Endothelial cell of umbilical vein (primary cell): ENCODE measurements at regions not wholly inside any gene's neighbourhood (a gene's known extent, or its start where the extent isn't known, plus 50 kb on each side); places are given as distances from the start of the nearest gene placed in this dataset.

ENCODE experiments used
- BruUV-seq: library from RNA; stranded (reverse); fragments of 400-500 nt; replicated peaks from 2 replicates; lab custom pipeline; 2021; lab: Mats Ljungman, UMichigan
- CTCF ChIA-PET: fragments of 300-600, 350-600 bp; sonication (Branson Sonifier 250); formaldehyde crosslinking; loops from one replicate; lab custom pipeline; 2021; ENCODE audit warnings: antibody characterized with exemption, inconsistent platforms; lab: Charles Lee
- POLR2A ChIA-PET: fragments of 300-600, 350-600 bp; sonication (Branson Sonifier 250); formaldehyde crosslinking; loops from one replicate; lab custom pipeline; 2021; ENCODE audit warnings: antibody characterized with exemption, inconsistent platforms; lab: Charles Lee
- DNase-seq: peaks from one replicate; pipeline ENCODE4 v3.0.0-alpha.2; 2011; ENCODE audit warnings: low read depth, low spot score
- FAIRE-seq: peaks from 2 replicates; lab custom pipeline; 2011; peaks lifted over from hg19 to GRCh38; lab: Jason Lieb, UNC
- H2AFZ ChIP-seq: 2 replicates; pipeline ENCODE4 v1.6.0; 2012; ENCODE audit warnings: low read depth, low read length, control low read depth, inconsistent platforms
- H3K27ac ChIP-seq: 2 replicates; pipeline ENCODE4 v1.5.1; 2011; ENCODE audit warnings: low read depth, mild to moderate bottlenecking, control low read depth, low read length, moderate library complexity; ENCODE audit not compliant: insufficient read depth
- H3K27me3 ChIP-seq, 2 experiments: 2 replicates each; pipeline versions ENCODE4 v1.6.0 to v1.6.1; 2011; ENCODE audit warnings: low read length in 2 of 2, mixed read lengths in 1 of 2; ENCODE audit not compliant: control insufficient read depth in 2 of 2, insufficient read depth in 2 of 2
- H3K36me3 ChIP-seq, 2 experiments: 2 replicates in 1 of 2; 3 replicates in 1 of 2; pipeline ENCODE4 v1.5.1; 2011; ENCODE audit warnings: low read length in 2 of 2, mild to moderate bottlenecking in 1 of 2, moderate library complexity in 1 of 2; ENCODE audit not compliant: control insufficient read depth in 2 of 2, insufficient read depth in 2 of 2; ENCODE audit errors: extremely low read depth in 1 of 2
- H3K4me1 ChIP-seq: 3 replicates; pipeline ENCODE4 v1.5.1; 2011; ENCODE audit warnings: mild to moderate bottlenecking, low read length; ENCODE audit not compliant: control insufficient read depth, insufficient read depth; ENCODE audit errors: extremely low read depth
- H3K4me2 ChIP-seq: 2 replicates; pipeline ENCODE4 v1.6.1; 2011; ENCODE audit warnings: low read length, control low read depth, mixed read lengths; ENCODE audit not compliant: insufficient read depth
- H3K4me3 ChIP-seq, 3 experiments: fragments of 200-600 bp in 1 of 3; sonication (generic), shearing (Covaris generic) in 1 of 3; replicated peaks in 1 of 3; 2 replicates each; pipeline ENCODE4 v1.5.1; 2011 to 2016; ENCODE audit warnings: control low read depth in 3 of 3, low read length in 3 of 3, mild to moderate bottlenecking in 2 of 3, inconsistent platforms in 1 of 3, low read depth in 1 of 3, moderate library complexity in 1 of 3; ENCODE audit not compliant: insufficient read depth in 1 of 3
- H3K79me2 ChIP-seq: 2 replicates; pipeline ENCODE4 v1.6.0; 2012; ENCODE audit warnings: low read length, inconsistent platforms; ENCODE audit not compliant: control insufficient read depth, insufficient read depth
- H3K9ac ChIP-seq: replicated peaks from 2 replicates; pipeline ENCODE3; 2011; ENCODE audit warnings: low read length, control low read depth; ENCODE audit not compliant: insufficient read depth; ENCODE audit errors: extremely low read depth
- H3K9me1 ChIP-seq: replicated peaks from 3 replicates; pipeline ENCODE4 v1.6.0; 2011; ENCODE audit warnings: mild to moderate bottlenecking, low read length; ENCODE audit not compliant: control insufficient read depth, insufficient read depth; ENCODE audit errors: extremely low read depth
- H3K9me3 ChIP-seq: replicated peaks from 2 replicates; pipeline ENCODE4 v1.5.1; 2012; ENCODE audit warnings: low read length, inconsistent platforms; ENCODE audit not compliant: control insufficient read depth, insufficient read depth
- H4K20me1 ChIP-seq: replicated peaks from 2 replicates; pipeline ENCODE3; 2011; ENCODE audit warnings: mild to moderate bottlenecking, low read length; ENCODE audit not compliant: control insufficient read depth, insufficient read depth; ENCODE audit errors: extremely low read depth
- CTCF ChIP-seq, 2 donors: IDR thresholded peaks; 1 replicate in 1 of 2; 2 replicates in 1 of 2; pipeline ENCODE4 v1.5.1; 2011; ENCODE audit warnings: low read length in 2 of 2, mild to moderate bottlenecking in 2 of 2, moderate library complexity in 2 of 2, control low read depth in 1 of 2, inconsistent platforms in 1 of 2, low read depth in 1 of 2; ENCODE audit not compliant: insufficient read depth in 1 of 2; ENCODE audit errors: extremely low read depth in 1 of 2
- EZH2 ChIP-seq: IDR thresholded peaks from 2 replicates; pipeline ENCODE4 v1.6.1; 2012; ENCODE audit warnings: borderline replicate concordance, low read depth, mild to moderate bottlenecking, moderate library complexity, low read length, inconsistent platforms; ENCODE audit not compliant: severe bottlenecking
- FOS ChIP-seq: IDR thresholded peaks from 2 replicates; pipeline ENCODE4 v1.6.1; 2011; ENCODE audit warnings: mild to moderate bottlenecking, low read length, moderate library complexity, borderline replicate concordance; ENCODE audit not compliant: insufficient read depth
- GATA2 ChIP-seq: IDR thresholded peaks from 2 replicates; pipeline ENCODE4 v1.7.0; 2011; ENCODE audit warnings: low read depth, mild to moderate bottlenecking, moderate library complexity, mixed read lengths, low read length; ENCODE audit not compliant: insufficient read length, insufficient read depth
- JUN ChIP-seq: IDR thresholded peaks from 2 replicates; pipeline ENCODE4 v1.6.1; 2011; ENCODE audit warnings: borderline replicate concordance, low read depth; ENCODE audit not compliant: insufficient read length, insufficient read depth
- MAX ChIP-seq: IDR thresholded peaks from 2 replicates; pipeline ENCODE4 v1.6.1; 2011; ENCODE audit not compliant: insufficient read depth, insufficient read length
- MYC ChIP-seq: IDR thresholded peaks from one replicate; pipeline ENCODE4 v1.6.1; 2011; ENCODE audit warnings: mild to moderate bottlenecking, low read depth, low read length
- POLR2A ChIP-seq: IDR thresholded peaks from 2 replicates; pipeline ENCODE4 v1.6.1; 2012; ENCODE audit warnings: low read depth, mild to moderate bottlenecking, control low read depth, low read length
- POLR2AphosphoS5 ChIP-seq: IDR thresholded peaks from 2 replicates; pipeline ENCODE4 v1.6.1; 2012; ENCODE audit warnings: low read depth, mild to moderate bottlenecking, control low read depth, low read length, moderate library complexity; ENCODE audit not compliant: insufficient read depth
- dilution Hi-C: fragments of 300-500 bp; cut with MboI; formaldehyde crosslinking; loops from one replicate; pipeline ENCODE4 v1.15.0; 2019; ENCODE audit warnings: low sequenced_read_pairs; ENCODE audit not compliant: extremely low pct_ligation_motif_present
- intact Hi-C: fragments of 100-400 bp; cut with micrococcal nuclease; formaldehyde crosslinking; loops from one replicate; pipeline ENCODE4 v1.10.0; 2022

DNA sequence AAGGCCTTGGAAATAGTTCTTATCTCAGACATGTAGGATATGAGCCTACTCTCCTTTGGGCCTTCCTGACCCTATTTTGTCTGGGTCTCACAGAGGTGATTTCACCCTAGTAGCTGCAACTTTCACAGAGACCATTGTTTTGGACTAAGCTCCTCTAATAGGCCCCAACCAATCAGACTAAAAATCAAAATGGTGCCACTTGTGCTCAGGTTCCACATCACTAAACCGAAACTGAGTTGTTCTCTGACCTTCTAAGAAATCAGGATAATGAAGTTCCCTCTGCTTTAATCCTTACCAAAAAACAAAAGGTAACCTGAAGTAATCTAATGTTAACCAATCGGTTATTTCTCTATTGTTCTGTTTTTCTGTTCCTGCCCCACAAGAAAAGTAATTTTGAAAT, 143.6 kb downstream of the CD24 start:
- TF ChIP-seq JUN (no peak), GATA2 (no peak), CTCF (IDR thresholded peaks at IDR 0.05; ENCODE audit: extremely low read depth in 1 of 2, insufficient read depth in 1 of 2, low read depth in 1 of 2, low read length in 2 of 2) (no peak), MYC (no peak), FOS (no peak), POLR2A (no peak), EZH2 (no peak), MAX (no peak), POLR2AphosphoS5 (no peak)
- BruUV-seq, result no TSS peak
- Histone ChIP-seq H3K9me3 (no peaks in the 10 kb centered on the region), H3K79me2 (no peaks in the 10 kb centered on the region), H3K4me3 (no peak overlapping the region), H3K27me3 (no peaks in the 10 kb centered on the region), H3K27ac (no peak overlapping the region), H3K9me1 (no peaks in the 10 kb centered on the region), H4K20me1 (no peaks in the 10 kb centered on the region), H3K9ac (no peak overlapping the region), H3K4me2 (no peak overlapping the region), H3K36me3 (no peaks in the 10 kb centered on the region), H2AFZ (no peak overlapping the region), H3K4me1 (no peaks in the 10 kb centered on the region)
- no peak for DNase-seq
- intact Hi-C loops, result no loop called here
- FAIRE-seq, result no peak
- ChIA-PET CTCF (no interaction called here), POLR2A (no interaction called here)
- dilution Hi-C loops, result no loop called here
